ENCODE measurements at regions not wholly inside any gene's neighbourhood (a gene's known extent, or its start where the extent isn't known, plus 50 kb on each side); places are given as distances from the start of the nearest gene placed in this dataset.
"Not testable (repeated sequence)": the region's sequence is repeated elsewhere in the genome, so short reads cannot be mapped to it uniquely, and the experiment has no call there.

- not testable (repeated sequence) for TF ChIP-seq POLR2AphosphoS5 (IDR thresholded peaks at IDR 0.05; ENCODE audit: low read depth); EZH2 (IDR thresholded peaks at IDR 0.05; ENCODE audit: low read depth, unreplicated experiment); CREB1 (CRISPR knock-in tag; IDR thresholded peaks at IDR 0.05; ENCODE audit: low read depth); JUNB (IDR thresholded peaks at IDR 0.05; ENCODE audit: unreplicated experiment)
- TF ChIP-seq, protein P1, sequence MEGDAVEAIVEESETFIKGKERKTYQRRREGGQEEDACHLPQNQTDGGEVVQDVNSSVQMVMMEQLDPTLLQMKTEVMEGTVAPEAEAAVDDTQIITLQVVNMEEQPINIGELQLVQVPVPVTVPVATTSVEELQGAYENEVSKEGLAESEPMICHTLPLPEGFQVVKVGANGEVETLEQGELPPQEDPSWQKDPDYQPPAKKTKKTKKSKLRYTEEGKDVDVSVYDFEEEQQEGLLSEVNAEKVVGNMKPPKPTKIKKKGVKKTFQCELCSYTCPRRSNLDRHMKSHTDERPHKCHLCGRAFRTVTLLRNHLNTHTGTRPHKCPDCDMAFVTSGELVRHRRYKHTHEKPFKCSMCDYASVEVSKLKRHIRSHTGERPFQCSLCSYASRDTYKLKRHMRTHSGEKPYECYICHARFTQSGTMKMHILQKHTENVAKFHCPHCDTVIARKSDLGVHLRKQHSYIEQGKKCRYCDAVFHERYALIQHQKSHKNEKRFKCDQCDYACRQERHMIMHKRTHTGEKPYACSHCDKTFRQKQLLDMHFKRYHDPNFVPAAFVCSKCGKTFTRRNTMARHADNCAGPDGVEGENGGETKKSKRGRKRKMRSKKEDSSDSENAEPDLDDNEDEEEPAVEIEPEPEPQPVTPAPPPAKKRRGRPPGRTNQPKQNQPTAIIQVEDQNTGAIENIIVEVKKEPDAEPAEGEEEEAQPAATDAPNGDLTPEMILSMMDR (conservative IDR thresholded peaks at IDR 0.05; ENCODE audit: low read depth in 2 of 2): not testable (repeated sequence)
Observed at GRCh38 chr11:71652998-71653397, 70.3 kb upstream of the KRTAP5-11 start.

Data from GM23338 (cell line).